ENCODE measurements at regions not wholly inside any gene's neighbourhood (a gene's known extent, or its start where the extent isn't known, plus 50 kb on each side); places are given as distances from the start of the nearest gene placed in this dataset.

- H3K9ac ChIP-seq (ENCODE audit: low read length): no peak overlapping the region
- H3K27ac ChIP-seq (ENCODE audit: low read depth, low read length): no peak overlapping the region
- H3K27me3 ChIP-seq (ENCODE audit: control insufficient read depth, insufficient read depth, low read length): no peaks in the 10 kb centered on the region
- no peaks in the 10 kb centered on the region for H3K36me3 ChIP-seq (ENCODE audit: control insufficient read depth, insufficient read depth, low read length)
- H3K9me3 ChIP-seq (ENCODE audit: control insufficient read depth, insufficient read depth, low read depth, low read length): peaks cover 10% of the 10 kb centered on the region
- H3K4me3 ChIP-seq (ENCODE audit: low read depth, low read length): no peak overlapping the region
- H3K4me1 ChIP-seq (ENCODE audit: control insufficient read depth, insufficient read depth, low read length): no peaks in the 10 kb centered on the region
Measured at GRCh38 chr5:98109561-98110006, 663.9 kb upstream of the RGMB start.

GRCh38 chr5:98110282-98110691 lies 663.2 kb upstream of the RGMB start:
- Histone ChIP-seq H3K4me3 (ENCODE audit: low read depth, low read length) (no peak overlapping the region), H3K9ac (ENCODE audit: low read length) (no peak overlapping the region), H3K36me3 (ENCODE audit: control insufficient read depth, insufficient read depth, low read length) (no peaks in the 10 kb centered on the region), H3K4me1 (ENCODE audit: control insufficient read depth, insufficient read depth, low read length) (no peaks in the 10 kb centered on the region), H3K27me3 (ENCODE audit: control insufficient read depth, insufficient read depth, low read length) (no peaks in the 10 kb centered on the region), H3K27ac (ENCODE audit: low read depth, low read length) (no peak overlapping the region), H3K9me3 (ENCODE audit: control insufficient read depth, insufficient read depth, low read depth, low read length) (peaks cover 10% of the 10 kb centered on the region)

GRCh38 chr5:98110791-98111190 lies 662.7 kb upstream of the RGMB start:
- Histone ChIP-seq H3K27me3 (ENCODE audit: control insufficient read depth, insufficient read depth, low read length) (no peaks in the 10 kb centered on the region), H3K9ac (ENCODE audit: low read length) (no peak overlapping the region), H3K9me3 (ENCODE audit: control insufficient read depth, insufficient read depth, low read depth, low read length) (peaks cover 10% of the 10 kb centered on the region), H3K27ac (ENCODE audit: low read depth, low read length) (no peak overlapping the region), H3K36me3 (ENCODE audit: control insufficient read depth, insufficient read depth, low read length) (no peaks in the 10 kb centered on the region), H3K4me1 (ENCODE audit: control insufficient read depth, insufficient read depth, low read length) (no peaks in the 10 kb centered on the region), H3K4me3 (ENCODE audit: low read depth, low read length) (no peak overlapping the region)

DNA sequence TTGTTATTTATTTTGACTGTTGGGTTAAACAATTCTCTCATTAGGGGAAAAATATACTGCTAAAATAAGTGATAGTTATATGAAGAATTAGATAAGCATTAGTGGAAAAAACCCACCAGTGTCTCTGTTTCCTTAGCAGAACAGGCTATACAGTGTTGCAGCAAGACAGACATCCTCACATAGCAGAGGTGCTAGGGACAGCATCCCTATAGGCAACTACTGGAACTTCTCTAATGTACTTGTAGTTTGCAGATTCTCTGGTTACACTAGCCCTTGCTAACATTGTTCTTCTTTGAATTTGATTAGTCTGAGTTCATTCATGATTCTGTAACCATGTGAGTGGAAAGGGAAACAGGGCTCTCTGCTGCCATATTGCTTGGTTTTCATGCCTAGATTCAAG lies 661.8 kb upstream of the RGMB start:
- peaks cover 10% of the 10 kb centered on the region for H3K9me3 ChIP-seq (ENCODE audit: control insufficient read depth, insufficient read depth, low read depth, low read length)
- H3K27me3 ChIP-seq (ENCODE audit: control insufficient read depth, insufficient read depth, low read length): no peaks in the 10 kb centered on the region
- no peak overlapping the region for H3K4me3 ChIP-seq (ENCODE audit: low read depth, low read length)
- no peaks in the 10 kb centered on the region for H3K4me1 ChIP-seq (ENCODE audit: control insufficient read depth, insufficient read depth, low read length)
- H3K36me3 ChIP-seq (ENCODE audit: control insufficient read depth, insufficient read depth, low read length): no peaks in the 10 kb centered on the region
- H3K27ac ChIP-seq (ENCODE audit: low read depth, low read length): no peak overlapping the region
- no peak overlapping the region for H3K9ac ChIP-seq (ENCODE audit: low read length)

DNA sequence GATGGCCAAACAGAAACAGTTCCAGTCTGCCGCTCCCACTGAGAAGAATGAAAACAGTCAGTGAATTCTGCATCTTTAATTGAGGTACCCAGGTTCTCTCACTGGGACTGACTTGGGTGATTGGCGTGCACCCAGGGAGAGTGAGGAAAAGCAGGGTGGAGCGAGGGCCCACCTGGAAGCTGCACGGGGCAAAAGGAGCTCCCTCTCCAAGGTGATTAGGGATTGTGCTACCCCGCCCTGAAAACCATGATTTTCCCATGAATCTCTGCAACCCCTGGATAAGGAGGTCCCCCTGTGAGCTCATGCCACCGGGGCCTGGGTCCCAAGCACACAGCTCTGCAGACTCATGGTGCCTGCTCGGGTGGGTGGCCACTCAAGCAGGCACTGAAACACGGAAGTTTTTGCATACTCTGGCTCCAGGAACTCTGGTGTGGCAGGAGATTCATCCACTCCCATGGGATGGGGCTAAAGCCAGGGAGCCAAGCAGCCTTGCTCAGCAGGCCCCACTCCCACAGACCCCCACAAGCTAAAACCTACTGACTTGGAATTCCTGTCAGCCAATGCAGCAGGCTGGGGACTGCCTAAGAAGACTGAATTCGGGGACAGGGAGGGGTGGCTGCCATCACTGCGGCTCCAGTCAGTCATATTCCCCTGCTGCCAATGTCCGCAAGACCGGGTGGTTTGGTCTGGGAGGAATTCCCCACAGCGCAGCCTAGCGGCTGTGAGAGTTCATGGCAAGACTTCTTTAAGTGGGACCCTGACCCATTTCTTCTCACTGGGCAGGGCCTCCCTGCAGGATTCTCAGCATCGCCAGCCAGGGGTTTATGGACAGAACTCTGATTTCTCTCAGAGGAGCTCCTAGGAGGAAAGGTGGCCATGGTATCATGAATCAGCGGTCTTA lies 652.2 kb upstream of the RGMB start:
- Histone ChIP-seq H3K27me3 (ENCODE audit: control insufficient read depth, insufficient read depth, low read length) (no peaks in the 10 kb centered on the region), H3K36me3 (ENCODE audit: control insufficient read depth, insufficient read depth, low read length) (no peaks in the 10 kb centered on the region), H3K9me3 (ENCODE audit: control insufficient read depth, insufficient read depth, low read depth, low read length) (no peaks in the 10 kb centered on the region), H3K4me3 (ENCODE audit: low read depth, low read length) (no peak overlapping the region), H3K4me1 (ENCODE audit: control insufficient read depth, insufficient read depth, low read length) (no peaks in the 10 kb centered on the region), H3K27ac (ENCODE audit: low read depth, low read length) (no peak overlapping the region), H3K9ac (ENCODE audit: low read length) (no peak overlapping the region)

DNA sequence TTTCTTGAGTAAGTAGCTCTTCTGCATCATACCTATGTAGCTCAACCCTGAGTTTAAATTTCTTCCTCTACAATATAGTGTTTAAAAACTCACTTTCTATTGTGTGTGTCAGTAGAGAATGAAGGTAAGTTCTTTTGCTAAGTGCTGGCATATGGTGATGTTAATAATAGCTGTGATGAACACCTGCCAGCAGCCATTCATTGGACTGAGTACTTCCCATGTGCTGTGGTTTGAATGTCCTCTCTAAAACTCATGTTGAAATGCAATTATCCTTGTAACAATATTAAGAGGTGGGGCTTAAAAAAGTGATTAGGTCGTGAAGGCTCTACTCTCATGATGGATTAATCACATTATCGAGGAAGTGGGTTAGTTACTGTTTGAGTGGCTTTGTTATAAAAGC lies 645.2 kb upstream of the RGMB start:
- H3K9ac ChIP-seq (ENCODE audit: low read length): no peak overlapping the region
- H3K4me1 ChIP-seq (ENCODE audit: control insufficient read depth, insufficient read depth, low read length): no peaks in the 10 kb centered on the region
- H3K27me3 ChIP-seq (ENCODE audit: control insufficient read depth, insufficient read depth, low read length): no peaks in the 10 kb centered on the region
- H3K9me3 ChIP-seq (ENCODE audit: control insufficient read depth, insufficient read depth, low read depth, low read length): no peaks in the 10 kb centered on the region
- H3K36me3 ChIP-seq (ENCODE audit: control insufficient read depth, insufficient read depth, low read length): no peaks in the 10 kb centered on the region
- H3K27ac ChIP-seq (ENCODE audit: low read depth, low read length): no peak overlapping the region
- no peak overlapping the region for H3K4me3 ChIP-seq (ENCODE audit: low read depth, low read length)

GRCh38 chr5:98128846-98129245 lies 644.6 kb upstream of the RGMB start:
- Histone ChIP-seq H3K27me3 (ENCODE audit: control insufficient read depth, insufficient read depth, low read length) (no peaks in the 10 kb centered on the region), H3K27ac (ENCODE audit: low read depth, low read length) (no peak overlapping the region), H3K9me3 (ENCODE audit: control insufficient read depth, insufficient read depth, low read depth, low read length) (no peaks in the 10 kb centered on the region), H3K4me1 (ENCODE audit: control insufficient read depth, insufficient read depth, low read length) (no peaks in the 10 kb centered on the region), H3K4me3 (ENCODE audit: low read depth, low read length) (no peak overlapping the region), H3K36me3 (ENCODE audit: control insufficient read depth, insufficient read depth, low read length) (no peaks in the 10 kb centered on the region), H3K9ac (ENCODE audit: low read length) (no peak overlapping the region)

DNA sequence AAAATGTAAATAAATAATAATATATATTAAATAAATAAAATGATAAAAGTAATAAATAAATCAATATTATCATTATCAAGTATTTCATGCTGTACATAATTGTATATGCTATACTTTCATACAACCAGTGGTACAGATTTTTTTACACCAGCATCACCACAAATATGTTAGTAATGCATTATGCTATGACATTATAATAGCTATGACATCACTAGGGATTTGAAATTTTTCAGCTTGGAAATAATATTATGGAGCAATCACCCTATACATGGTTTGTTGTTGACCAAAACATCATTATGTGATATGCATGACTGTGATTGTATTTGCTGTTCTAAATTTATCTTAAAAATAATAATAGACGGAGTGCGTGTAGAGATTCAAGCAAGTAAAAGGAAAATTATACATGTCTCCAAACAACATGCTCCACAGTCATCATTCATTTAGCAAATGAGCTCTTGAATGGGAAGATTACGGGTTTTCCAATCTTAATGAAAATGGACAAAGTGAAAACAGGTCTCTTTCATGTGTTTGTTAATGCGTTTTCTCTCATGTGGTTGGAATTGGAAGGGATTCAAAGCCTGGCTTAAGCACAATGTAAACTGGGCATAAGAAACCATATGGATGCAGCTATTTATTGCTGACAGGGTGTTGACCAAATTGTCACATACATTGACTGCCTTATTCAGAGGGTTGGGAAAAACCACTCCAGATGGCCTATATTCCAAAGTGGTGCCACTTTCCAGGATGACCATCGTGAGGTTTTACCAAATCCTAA lies 643.0 kb upstream of the RGMB start:
- Histone ChIP-seq H3K9ac (ENCODE audit: low read length) (no peak overlapping the region), H3K9me3 (ENCODE audit: control insufficient read depth, insufficient read depth, low read depth, low read length) (no peaks in the 10 kb centered on the region), H3K27ac (ENCODE audit: low read depth, low read length) (no peak overlapping the region), H3K27me3 (ENCODE audit: control insufficient read depth, insufficient read depth, low read length) (no peaks in the 10 kb centered on the region), H3K4me3 (ENCODE audit: low read depth, low read length) (no peak overlapping the region), H3K4me1 (ENCODE audit: control insufficient read depth, insufficient read depth, low read length) (no peaks in the 10 kb centered on the region), H3K36me3 (ENCODE audit: control insufficient read depth, insufficient read depth, low read length) (no peaks in the 10 kb centered on the region)

- Histone ChIP-seq H3K9me3 (ENCODE audit: control insufficient read depth, insufficient read depth, low read depth, low read length) (no peaks in the 10 kb centered on the region), H3K4me1 (ENCODE audit: control insufficient read depth, insufficient read depth, low read length) (no peaks in the 10 kb centered on the region), H3K27ac (ENCODE audit: low read depth, low read length) (no peak overlapping the region), H3K36me3 (ENCODE audit: control insufficient read depth, insufficient read depth, low read length) (no peaks in the 10 kb centered on the region), H3K27me3 (ENCODE audit: control insufficient read depth, insufficient read depth, low read length) (no peaks in the 10 kb centered on the region), H3K4me3 (ENCODE audit: low read depth, low read length) (no peak overlapping the region), H3K9ac (ENCODE audit: low read length) (no peak overlapping the region)
Measured at GRCh38 chr5:98144116-98144515, 629.3 kb upstream of the RGMB start.

DNA sequence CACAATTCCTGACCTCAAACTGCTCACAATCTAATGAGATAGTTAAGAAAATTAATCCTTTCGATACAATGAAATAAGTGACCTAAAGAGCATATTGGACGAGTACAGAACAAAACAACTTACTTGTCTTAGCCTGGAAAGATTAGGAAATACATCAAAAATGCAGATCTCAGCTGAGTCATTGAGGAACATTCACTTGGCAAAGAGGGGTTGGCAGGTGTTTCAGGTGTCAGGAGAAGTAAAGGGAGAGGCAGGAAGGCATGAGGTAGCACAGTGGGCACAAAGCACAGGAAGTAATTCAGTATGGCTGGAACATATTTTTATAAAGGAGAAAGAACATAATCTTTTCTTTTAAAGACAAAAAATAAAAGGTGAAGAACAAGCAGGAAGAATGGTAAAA lies 628.8 kb upstream of the RGMB start:
- no peaks in the 10 kb centered on the region for H3K9me3 ChIP-seq (ENCODE audit: control insufficient read depth, insufficient read depth, low read depth, low read length)
- no peak overlapping the region for H3K9ac ChIP-seq (ENCODE audit: low read length)
- no peaks in the 10 kb centered on the region for H3K36me3 ChIP-seq (ENCODE audit: control insufficient read depth, insufficient read depth, low read length)
- H3K4me3 ChIP-seq (ENCODE audit: low read depth, low read length): no peak overlapping the region
- H3K4me1 ChIP-seq (ENCODE audit: control insufficient read depth, insufficient read depth, low read length): no peaks in the 10 kb centered on the region
- no peaks in the 10 kb centered on the region for H3K27me3 ChIP-seq (ENCODE audit: control insufficient read depth, insufficient read depth, low read length)
- H3K27ac ChIP-seq (ENCODE audit: low read depth, low read length): no peak overlapping the region

GRCh38 chr5:98157368-98157767 lies 616.1 kb upstream of the RGMB start:
- H3K9me3 ChIP-seq (ENCODE audit: control insufficient read depth, insufficient read depth, low read depth, low read length): no peaks in the 10 kb centered on the region
- no peak overlapping the region for H3K4me3 ChIP-seq (ENCODE audit: low read depth, low read length)
- no peaks in the 10 kb centered on the region for H3K4me1 ChIP-seq (ENCODE audit: control insufficient read depth, insufficient read depth, low read length)
- no peak overlapping the region for H3K9ac ChIP-seq (ENCODE audit: low read length)
- H3K36me3 ChIP-seq (ENCODE audit: control insufficient read depth, insufficient read depth, low read length): no peaks in the 10 kb centered on the region
- no peak overlapping the region for H3K27ac ChIP-seq (ENCODE audit: low read depth, low read length)
- H3K27me3 ChIP-seq (ENCODE audit: control insufficient read depth, insufficient read depth, low read length): no peaks in the 10 kb centered on the region

Measured in HUES6 (cell line).